Central memory CD4-positive, alpha-beta T cell (primary cell): ENCODE measurements at regions not wholly inside any gene's neighbourhood (a gene's known extent, or its start where the extent isn't known, plus 50 kb on each side); places are given as distances from the start of the nearest gene placed in this dataset.
"Not testable (repeated sequence)": the region's sequence is repeated elsewhere in the genome, so short reads cannot be mapped to it uniquely, and the experiment has no call there.

Experiments
- DNase-seq: peaks from one replicate; pipeline ENCODE4 v3.0.0; 2022

- not testable (repeated sequence) for DNase-seq
These were observed 4454.9 kb upstream of the TPTE start for GRCh38 chr21:6066320-6066985.

DNA sequence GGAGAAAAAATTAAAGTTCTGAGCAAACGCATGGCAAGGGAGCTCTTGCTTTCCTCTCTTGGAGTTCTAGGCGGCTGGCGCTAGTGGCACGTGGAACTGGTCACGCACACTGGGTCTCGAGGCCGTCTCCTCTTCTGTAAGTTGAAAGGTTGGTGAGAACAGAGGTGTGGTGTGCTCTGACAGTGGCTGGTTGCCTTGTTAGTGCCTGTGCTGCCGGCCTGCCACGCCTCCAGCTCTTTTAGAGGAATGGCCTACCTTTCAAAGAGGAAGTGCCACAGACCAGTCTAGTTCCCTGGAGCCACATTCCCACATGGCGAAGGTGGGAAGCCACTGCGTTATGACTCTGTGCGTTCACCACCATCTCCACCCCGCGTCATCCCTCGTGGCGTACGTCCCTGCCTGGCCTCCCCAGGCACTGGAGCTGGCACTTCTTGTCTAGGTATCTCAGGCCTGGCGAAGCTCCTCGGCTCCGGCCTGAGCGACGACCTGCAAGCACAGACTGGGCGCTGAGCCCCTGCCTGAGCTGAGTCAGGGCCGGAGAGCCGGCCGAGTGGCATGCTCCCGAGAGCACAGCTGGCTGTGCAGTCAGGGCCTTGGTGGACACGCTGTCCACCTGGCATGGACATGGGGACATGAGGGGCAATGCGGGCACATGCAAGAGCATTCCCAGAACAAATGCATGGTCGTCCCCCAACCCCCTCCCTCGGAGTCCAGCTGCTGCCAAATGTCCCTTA, 4453.1 kb upstream of the TPTE start:
- DNase-seq = not testable (repeated sequence)

- DNase-seq = not testable (repeated sequence)
These were observed 4451.2 kb upstream of the TPTE start for GRCh38 chr21:6070213-6070612.

- DNase-seq = not testable (repeated sequence)
These were observed 4448.7 kb upstream of the TPTE start for GRCh38 chr21:6072691-6073090.

DNA sequence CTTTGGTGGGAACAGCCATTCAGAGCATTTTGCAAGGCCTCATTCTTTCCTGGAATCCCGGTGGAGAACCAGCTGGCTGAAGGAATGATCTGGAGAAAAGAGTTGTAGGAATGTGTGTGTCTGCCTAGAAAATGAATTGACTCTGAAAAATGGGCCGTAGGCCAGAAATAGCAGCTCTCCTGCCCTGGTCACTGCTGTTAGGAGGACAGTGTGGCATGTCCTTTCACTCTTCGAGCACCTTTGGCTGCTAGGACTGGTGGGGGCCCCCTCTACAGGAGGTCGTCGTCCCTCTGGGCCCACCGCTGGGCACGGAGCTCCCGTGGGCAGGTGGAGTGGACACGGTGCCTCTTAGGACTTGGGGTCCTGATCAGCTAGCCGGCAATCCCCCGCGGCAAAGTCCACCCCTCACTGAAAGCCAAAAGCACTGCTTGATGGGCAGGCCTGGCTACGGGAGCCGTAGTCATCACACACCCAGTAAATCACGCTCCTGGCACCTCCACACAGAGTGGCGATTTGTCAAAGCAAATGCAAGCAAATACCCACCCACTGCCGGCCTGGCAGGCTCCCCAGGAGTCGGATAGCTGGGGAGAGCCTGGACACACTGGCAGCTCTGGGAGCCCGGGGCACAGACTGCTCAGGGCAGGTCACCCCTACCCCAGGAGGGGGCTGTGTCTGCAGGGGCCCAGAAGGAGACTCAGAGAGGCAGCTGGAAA, 4447.2 kb upstream of the TPTE start:
- not testable (repeated sequence) for DNase-seq

DNA sequence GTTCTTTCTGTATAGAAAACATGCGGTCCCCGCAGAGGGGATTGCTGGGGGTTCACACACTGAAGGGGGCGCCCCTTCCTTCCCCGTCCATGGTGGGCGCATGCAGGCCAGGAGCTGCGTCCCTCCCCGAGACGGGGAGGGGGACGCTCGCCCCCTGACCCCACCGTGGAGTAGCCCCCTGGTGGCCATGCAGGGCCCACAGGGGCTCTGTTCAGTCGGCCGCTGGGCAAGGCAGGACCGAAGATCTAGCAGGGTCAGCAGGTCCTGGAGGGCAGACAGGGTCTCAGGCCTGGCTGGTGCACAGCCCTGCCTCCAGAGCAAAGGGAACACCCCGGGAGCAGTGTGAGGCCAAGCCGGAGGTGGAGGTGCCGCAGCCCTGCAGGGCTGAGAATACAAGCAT, 4446.4 kb upstream of the TPTE start:
- DNase-seq = not testable (repeated sequence)

DNA sequence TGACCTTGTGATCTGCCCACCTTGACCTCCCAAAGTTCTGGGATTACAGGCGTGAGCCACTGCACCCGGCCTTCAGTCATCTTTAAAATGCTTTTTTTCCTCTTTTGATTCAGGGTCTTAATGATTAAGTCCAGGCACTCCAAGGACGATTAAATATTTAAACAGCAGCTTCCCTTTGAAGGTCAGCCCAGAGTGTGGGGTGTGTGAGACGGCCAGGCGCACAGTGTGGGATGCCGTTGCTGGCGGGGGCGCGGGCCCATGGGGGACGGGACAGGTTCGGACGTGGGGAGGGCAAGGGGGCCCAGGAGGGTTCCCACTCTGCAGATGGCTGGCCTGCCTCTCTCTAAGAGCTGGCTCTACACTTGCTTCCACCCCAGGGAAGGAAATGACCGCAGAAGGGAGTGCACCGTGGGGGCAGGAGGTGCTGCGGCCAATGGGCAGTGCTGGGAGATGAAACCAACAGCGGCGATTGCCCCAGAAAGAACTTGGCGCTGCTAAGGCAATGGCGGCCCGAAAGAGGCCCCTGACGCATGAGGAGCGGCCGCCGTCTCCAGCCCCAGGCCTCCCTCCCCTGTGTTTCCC, 4445.7 kb upstream of the TPTE start:
- not testable (repeated sequence) for DNase-seq

DNA sequence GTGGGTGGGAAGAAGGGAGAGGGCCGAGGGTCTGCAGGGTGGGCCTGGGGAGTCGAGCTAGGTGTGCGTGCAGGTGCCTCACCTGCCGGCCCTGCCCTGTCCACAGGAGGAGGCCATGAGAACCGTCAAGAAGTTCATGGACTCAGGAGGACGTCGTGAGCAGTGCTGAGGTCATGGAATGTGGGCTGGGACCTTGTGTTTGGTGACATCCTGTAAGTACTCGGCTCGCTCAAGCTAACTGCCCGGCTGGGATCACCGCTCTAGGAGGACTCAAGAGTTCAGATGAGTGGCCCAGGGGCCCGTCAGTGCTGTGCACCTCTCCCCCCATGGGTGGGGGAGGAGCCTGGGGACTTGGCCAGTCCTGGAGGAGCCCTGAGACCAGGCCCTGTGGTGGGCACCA, 4444.0 kb upstream of the TPTE start:
- DNase-seq = not testable (repeated sequence)

DNA sequence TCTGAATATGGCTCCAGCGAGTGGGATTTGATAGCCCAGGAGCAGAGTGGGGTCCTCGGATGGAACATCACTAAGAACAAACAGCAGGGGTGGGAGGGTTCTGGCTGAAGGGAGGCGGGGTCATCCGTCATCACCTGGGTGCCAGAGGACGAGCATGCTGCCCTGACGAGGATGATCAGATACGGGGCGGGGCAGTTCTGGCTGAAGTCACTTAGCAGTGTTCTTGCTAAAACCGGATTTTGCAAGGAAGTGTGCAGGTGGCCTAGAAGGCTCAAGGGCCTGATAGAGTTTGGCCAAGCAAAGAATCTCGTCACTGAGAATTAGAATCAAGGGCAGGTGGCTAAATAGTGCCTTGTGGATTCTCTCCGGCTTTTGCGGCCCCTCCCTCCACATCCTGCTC, 4442.5 kb upstream of the TPTE start:
- DNase-seq = not testable (repeated sequence)

- not testable (repeated sequence) for DNase-seq
These were observed 4440.3 kb upstream of the TPTE start for GRCh38 chr21:6080941-6081655.

DNA sequence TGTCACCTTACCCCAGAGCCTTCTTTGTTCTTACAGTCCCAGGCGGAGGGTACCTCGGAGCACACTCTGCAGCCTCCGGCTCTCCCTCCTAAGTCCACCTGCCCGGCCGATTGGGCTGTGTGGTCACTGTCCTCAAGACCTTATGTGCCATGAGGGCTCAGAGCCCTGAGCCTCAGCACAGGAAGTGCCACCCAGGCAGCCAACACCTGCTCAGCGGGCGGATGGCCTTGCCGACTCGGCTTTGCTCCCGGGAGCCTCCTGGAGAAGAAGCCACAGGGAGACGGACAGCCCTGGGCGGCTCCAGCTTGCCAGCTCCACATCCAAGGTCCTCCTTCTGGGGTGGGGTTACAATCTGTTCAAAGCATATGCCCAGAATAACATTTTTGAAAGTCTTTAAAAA, 4439.2 kb upstream of the TPTE start:
- not testable (repeated sequence) for DNase-seq

DNA sequence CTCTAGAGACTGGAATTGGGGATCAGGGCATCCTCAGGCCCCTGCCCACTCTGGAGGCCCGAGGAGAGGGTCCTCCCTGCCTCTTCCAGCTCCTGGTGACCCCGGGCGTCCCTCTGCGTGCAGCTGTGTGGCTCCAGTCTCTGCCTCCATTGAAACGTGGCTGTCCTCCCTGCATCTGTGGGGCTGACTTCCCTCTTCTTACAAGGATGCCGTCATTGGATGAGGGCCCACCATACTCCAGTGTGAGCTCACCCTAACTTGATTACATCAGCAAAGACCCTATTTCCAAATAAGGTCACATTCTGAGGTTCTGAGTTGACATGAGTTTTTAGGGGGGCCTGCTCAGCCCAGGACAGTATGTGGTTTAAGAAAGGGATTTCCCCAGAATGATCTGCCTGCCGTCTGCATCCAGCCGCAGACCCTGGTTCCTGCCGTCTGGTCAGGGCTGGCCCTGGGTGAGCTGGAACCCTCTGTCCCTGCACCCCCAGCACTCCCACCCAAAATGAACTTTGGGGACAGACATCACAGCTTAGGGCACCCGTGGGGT, 4437.7 kb upstream of the TPTE start:
- DNase-seq = not testable (repeated sequence)

- not testable (repeated sequence) for DNase-seq
These were observed 4435.3 kb upstream of the TPTE start for GRCh38 chr21:6086038-6086437.

GRCh38 chr21:6087579-6088178, 4433.7 kb upstream of the TPTE start:
- DNase-seq = not testable (repeated sequence)

DNA sequence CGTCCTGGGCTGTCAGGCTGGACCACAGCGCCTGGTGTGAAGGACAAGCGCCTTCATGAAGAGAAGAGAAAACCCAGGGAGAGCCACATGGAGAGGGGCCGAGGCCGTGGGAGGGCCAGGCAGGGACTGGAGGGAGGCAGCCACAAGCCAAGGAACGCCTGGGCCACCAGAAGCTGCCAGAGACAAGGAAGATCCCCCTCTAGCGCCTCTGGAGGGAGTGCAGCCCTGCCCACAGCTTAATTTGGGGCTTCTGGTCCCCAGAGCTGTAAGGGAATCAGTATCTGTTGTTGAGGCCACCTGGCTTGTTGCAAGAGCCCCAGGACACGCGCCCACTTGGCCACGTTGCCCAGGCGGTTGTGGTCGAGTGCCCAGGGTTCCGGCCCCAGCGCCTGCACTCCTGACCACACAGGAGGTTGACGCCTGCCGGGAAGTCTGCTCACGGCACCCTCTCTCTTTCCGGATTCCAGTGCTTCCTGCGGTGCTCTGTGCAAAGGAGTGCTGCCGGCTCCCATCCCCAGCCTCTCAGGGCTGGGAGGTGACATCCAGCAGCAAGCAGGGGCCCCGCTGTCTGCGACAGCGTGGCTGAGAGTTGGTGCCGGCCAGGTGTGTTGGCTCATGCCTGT, 4431.0 kb upstream of the TPTE start:
- DNase-seq = not testable (repeated sequence)

DNA sequence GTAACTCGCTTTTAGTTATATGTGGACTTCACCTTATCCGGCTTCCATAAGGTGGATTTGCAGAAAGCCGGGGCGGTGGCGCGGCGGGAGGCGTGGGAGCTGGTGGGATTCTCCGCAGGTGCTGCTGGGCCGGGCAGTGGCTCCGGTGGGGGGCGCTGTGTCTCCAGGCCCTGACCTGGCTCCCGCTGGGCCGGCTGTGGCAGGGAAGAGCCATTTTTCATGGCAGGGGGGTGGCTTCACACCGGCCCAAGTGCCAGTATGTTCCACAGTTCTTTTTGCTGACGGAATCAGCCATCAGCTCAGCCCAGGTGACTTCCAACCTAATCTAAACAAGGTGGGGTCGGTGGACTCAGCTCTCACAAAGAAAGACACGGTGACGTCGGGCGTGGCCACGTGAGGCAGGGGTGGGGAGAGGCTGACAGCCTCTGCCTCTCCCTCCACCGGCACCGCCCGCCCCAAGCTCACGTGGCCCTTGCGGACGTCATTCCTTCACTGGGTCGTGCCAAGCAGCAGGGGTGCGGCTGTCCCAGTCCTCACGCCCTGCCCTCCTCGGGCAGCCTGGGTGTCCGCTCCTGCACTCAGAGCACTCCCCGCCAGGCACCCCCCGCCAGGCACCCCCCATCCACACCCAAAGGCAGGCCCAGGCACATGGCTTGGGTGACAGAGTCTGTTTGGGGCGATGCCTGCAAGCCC, 4429.9 kb upstream of the TPTE start:
- not testable (repeated sequence) for DNase-seq

GRCh38 chr21:6092401-6092800, 4429.0 kb upstream of the TPTE start:
- DNase-seq = not testable (repeated sequence)

DNA sequence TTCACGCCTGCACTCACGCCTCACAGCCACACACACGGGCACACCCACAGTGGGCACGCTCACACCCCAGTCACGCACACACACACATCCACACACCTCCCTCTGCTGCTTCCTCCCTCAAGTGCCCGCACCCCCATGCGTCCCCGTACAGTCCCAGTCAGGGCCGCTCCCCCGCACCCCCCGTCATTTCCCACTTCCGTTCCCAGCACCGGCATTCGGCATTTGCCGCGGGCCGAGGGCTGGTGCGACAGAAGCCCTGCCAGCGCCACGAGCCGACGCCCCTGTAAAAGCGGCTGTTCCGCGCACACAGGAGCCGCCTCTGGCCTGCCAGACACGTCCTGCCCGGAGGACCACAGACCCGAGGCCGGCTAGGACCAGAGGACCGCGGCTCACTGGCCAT, 4428.0 kb upstream of the TPTE start:
- peak; percentile 43 for DNase-seq

DNA sequence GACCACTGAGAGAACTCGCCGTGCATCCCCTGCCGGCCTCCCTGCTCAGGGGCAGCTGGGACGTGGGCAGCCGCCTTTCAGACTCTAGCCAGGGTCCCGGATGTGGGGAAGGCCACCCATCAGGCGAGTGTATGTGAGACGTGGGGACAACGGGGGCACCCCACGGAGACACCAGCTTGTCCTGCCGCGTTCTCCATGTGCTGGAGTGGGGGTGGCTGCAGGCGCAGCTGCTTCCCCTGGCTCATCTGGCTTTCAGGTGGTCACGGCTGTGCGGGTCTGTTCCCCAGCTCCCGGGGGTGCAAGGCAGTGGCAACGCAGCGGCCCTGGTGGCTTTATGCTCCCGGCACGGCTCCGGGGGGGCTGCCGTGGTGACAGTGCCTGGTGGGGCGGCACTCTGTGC, 4427.5 kb upstream of the TPTE start:
- DNase-seq = not testable (repeated sequence)

DNA sequence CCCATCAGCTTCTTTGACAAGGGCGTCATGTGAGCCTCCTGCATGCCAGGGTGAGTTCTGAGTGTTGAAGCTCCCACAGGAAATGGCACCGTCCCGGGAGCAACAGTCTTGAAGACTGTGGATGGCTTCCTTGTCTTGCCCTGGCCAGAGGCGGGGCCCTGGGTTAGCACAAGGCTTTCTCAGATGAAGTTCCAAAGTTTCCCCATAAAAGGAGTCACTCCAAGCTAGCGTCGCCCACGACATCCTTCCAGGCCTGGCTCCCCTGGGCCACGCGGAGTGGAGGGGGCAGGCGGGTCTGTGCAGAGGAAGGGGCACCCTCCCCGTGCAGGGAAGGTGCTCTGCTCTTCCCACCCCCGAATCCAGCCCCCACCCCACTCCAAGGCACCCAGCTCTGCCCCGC, 4426.1 kb upstream of the TPTE start:
- DNase-seq = not testable (repeated sequence)
